H1 (cell line): ENCODE measurements at regions not wholly inside any gene's neighbourhood (a gene's known extent, or its start where the extent isn't known, plus 50 kb on each side); places are given as distances from the start of the nearest gene placed in this dataset.

ENCODE experiments used
- CTCF ChIA-PET: fragments of 300-600 bp; sonication (Branson Sonifier 250); formaldehyde crosslinking; loops from one replicate; lab custom pipeline; 2021; ENCODE audit not compliant: partially characterized antibody; lab: Charles Lee
- POLR2A ChIA-PET: fragments of 300-600 bp; sonication (Branson Sonifier 250); formaldehyde crosslinking; loops from one replicate; lab custom pipeline; 2021; ENCODE audit warnings: inconsistent platforms; ENCODE audit not compliant: partially characterized antibody; lab: Charles Lee
- DNase-seq, 2 experiments: peaks; one replicate each; pipeline versions ENCODE4 v3.0.0 to v3.0.0-alpha.2; 2010 to 2022; ENCODE audit warnings: low spot score in 2 of 2, low read depth in 1 of 2, mixed read lengths in 1 of 2
- FAIRE-seq: peaks from 2 replicates; lab custom pipeline; 2011; peaks lifted over from hg19 to GRCh38; lab: Jason Lieb, UNC
- H2AFZ ChIP-seq: 2 replicates; pipeline ENCODE4 v1.8.1; 2012; ENCODE audit warnings: low read length, inconsistent platforms
- H2AK5ac ChIP-seq: 2 replicates; pipeline ENCODE4 v1.6.1; 2013; ENCODE audit warnings: low read depth, low read length
- H2BK120ac ChIP-seq: replicated peaks from 2 replicates; pipeline ENCODE3; 2013; ENCODE audit warnings: low read depth, low read length, inconsistent platforms
- H2BK12ac ChIP-seq: 2 replicates; pipeline ENCODE4 v1.6.1; 2013; ENCODE audit warnings: low read depth, low read length
- H2BK15ac ChIP-seq: 2 replicates; pipeline ENCODE4 v1.6.1; 2013; ENCODE audit warnings: low read length
- H2BK20ac ChIP-seq: 2 replicates; pipeline ENCODE4 v1.6.1; 2013; ENCODE audit warnings: low read length
- H2BK5ac ChIP-seq: 2 replicates; pipeline ENCODE4 v1.6.1; 2013; ENCODE audit warnings: low read depth, low read length
- H3K14ac ChIP-seq: 2 replicates; pipeline ENCODE4 v1.6.1; 2013; ENCODE audit warnings: inconsistent platforms; ENCODE audit not compliant: insufficient read length
- H3K18ac ChIP-seq: 2 replicates; pipeline ENCODE4 v1.6.1; 2013; ENCODE audit warnings: low read length; ENCODE audit errors: extremely low read depth
- H3K23ac ChIP-seq: 2 replicates; pipeline ENCODE4 v1.6.1; 2013; ENCODE audit warnings: inconsistent platforms; ENCODE audit not compliant: insufficient read length
- H3K23me2 ChIP-seq: 2 replicates; pipeline ENCODE4 v1.6.1; 2013; ENCODE audit warnings: low read depth, low read length
- H3K27ac ChIP-seq: 2 replicates; pipeline ENCODE4 v1.6.1; 2011; ENCODE audit warnings: low read depth, low read length, inconsistent platforms
- H3K27me3 ChIP-seq, 4 experiments: replicated peaks in 1 of 4; 1 replicate in 1 of 4; 2 replicates in 3 of 4; pipeline versions ENCODE4 v1.6.1 to v1.8.1; 2011 to 2013; ENCODE audit warnings: low read length in 3 of 4, mild to moderate bottlenecking in 3 of 4, inconsistent platforms in 2 of 4, mixed read lengths in 2 of 4, moderate library complexity in 1 of 4; ENCODE audit not compliant: control insufficient read depth in 3 of 4, insufficient read depth in 3 of 4; ENCODE audit errors: extremely low read depth in 1 of 4
- H3K36me3 ChIP-seq, 4 experiments: 2 replicates each; pipeline versions ENCODE4 v1.6.1 to v1.8.1; 2011 to 2013; ENCODE audit warnings: mild to moderate bottlenecking in 4 of 4, low read length in 3 of 4, moderate library complexity in 2 of 4, control low read depth in 1 of 4, inconsistent platforms in 1 of 4; ENCODE audit not compliant: insufficient read depth in 4 of 4, control insufficient read depth in 2 of 4
- H3K4ac ChIP-seq: replicated peaks from 2 replicates; pipeline ENCODE3; 2013; ENCODE audit warnings: low read length, low read depth, mixed read lengths, inconsistent platforms; ENCODE audit not compliant: insufficient read length
- H3K4me1 ChIP-seq, 4 experiments: replicated peaks in 1 of 4; 1 replicate in 1 of 4; 2 replicates in 3 of 4; pipeline versions ENCODE4 v1.6.1 to v1.8.1; 2011 to 2013; ENCODE audit warnings: low read length in 3 of 4, inconsistent platforms in 2 of 4, mixed read lengths in 1 of 4; ENCODE audit not compliant: insufficient read depth in 4 of 4, control insufficient read depth in 3 of 4
- H3K4me2 ChIP-seq, 2 experiments: 2 replicates each; pipeline versions ENCODE4 v1.6.1 to v1.8.1; 2011 to 2013; ENCODE audit warnings: low read depth in 2 of 2, low read length in 2 of 2, control low read depth in 1 of 2, inconsistent platforms in 1 of 2, mild to moderate bottlenecking in 1 of 2; ENCODE audit not compliant: insufficient read depth in 1 of 2
- H3K4me3 ChIP-seq, 4 experiments: fragments of 200-600, 300-600 bp in 1 of 4; sonication (generic), shearing (Covaris generic), sonication (Bioruptor Twin) in 1 of 4; 2 replicates each; pipeline versions ENCODE4 v1.5.1 to v1.8.1; 2011 to 2016; ENCODE audit warnings: low read length in 4 of 4, low read depth in 3 of 4, control low read depth in 2 of 4, inconsistent platforms in 2 of 4, mild to moderate bottlenecking in 2 of 4, mixed read lengths in 1 of 4, moderate library complexity in 1 of 4; ENCODE audit not compliant: insufficient read depth in 2 of 4; ENCODE audit errors: extremely low read depth in 1 of 4
- H3K56ac ChIP-seq: replicated peaks from 2 replicates; pipeline ENCODE3; 2013; ENCODE audit warnings: low read depth, mild to moderate bottlenecking, mixed read lengths, low read length, inconsistent platforms; ENCODE audit not compliant: insufficient read length
- H3K79me1 ChIP-seq: 2 replicates; pipeline ENCODE4 v1.6.1; 2013; ENCODE audit warnings: low read depth, low read length, control low read depth
- H3K79me2 ChIP-seq, 2 experiments: 2 replicates each; pipeline versions ENCODE4 v1.6.1 to v1.8.1; 2012 to 2013; ENCODE audit warnings: low read length in 2 of 2, mild to moderate bottlenecking in 2 of 2, inconsistent platforms in 1 of 2; ENCODE audit not compliant: insufficient read depth in 2 of 2, control insufficient read depth in 1 of 2
- H3K9ac ChIP-seq, 4 experiments: replicated peaks in 1 of 4; 1 replicate in 1 of 4; 2 replicates in 3 of 4; pipeline versions ENCODE4 v1.6.1 to v1.8.1; 2011 to 2013; ENCODE audit warnings: low read depth in 3 of 4, low read length in 3 of 4, control low read depth in 2 of 4, mild to moderate bottlenecking in 2 of 4, moderate library complexity in 2 of 4, inconsistent platforms in 1 of 4; ENCODE audit errors: extremely low read depth in 1 of 4
- H3K9me3 ChIP-seq, 2 experiments: 2 replicates each; pipeline versions ENCODE4 v1.6.1 to v1.8.1; 2012 to 2013; ENCODE audit warnings: mild to moderate bottlenecking in 2 of 2, moderate library complexity in 2 of 2, control low read depth in 1 of 2, inconsistent platforms in 1 of 2, low read depth in 1 of 2, low read length in 1 of 2, mixed read lengths in 1 of 2; ENCODE audit not compliant: insufficient read depth in 2 of 2
- H4K20me1 ChIP-seq, 2 experiments: replicated peaks in 1 of 2; 2 replicates each; pipeline versions ENCODE3 to v1.8.1; 2011 to 2013; ENCODE audit warnings: inconsistent platforms in 2 of 2, low read length in 2 of 2, mild to moderate bottlenecking in 1 of 2; ENCODE audit not compliant: insufficient read depth in 2 of 2, control insufficient read depth in 1 of 2
- H4K5ac ChIP-seq: 2 replicates; pipeline ENCODE4 v1.6.1; 2013; ENCODE audit warnings: low read length, low read depth, mixed read lengths, inconsistent platforms; ENCODE audit not compliant: insufficient read length
- H4K8ac ChIP-seq: 2 replicates; pipeline ENCODE4 v1.8.0; 2013; ENCODE audit warnings: mild to moderate bottlenecking, moderate library complexity, low read length, inconsistent platforms; ENCODE audit not compliant: insufficient read depth; ENCODE audit errors: extremely low read depth
- H4K91ac ChIP-seq: replicated peaks from 2 replicates; pipeline ENCODE3; 2013; ENCODE audit warnings: low read length, mixed read lengths, inconsistent platforms; ENCODE audit not compliant: insufficient read length
- CTCF ChIP-seq, 3 experiments: IDR thresholded peaks; 1 replicate in 2 of 3; 2 replicates in 1 of 3; pipeline versions ENCODE4 v1.5.1 to v1.6.1; 2011; ENCODE audit warnings: low read length in 3 of 3, mild to moderate bottlenecking in 3 of 3, inconsistent platforms in 2 of 3, low read depth in 1 of 3, moderate library complexity in 1 of 3; ENCODE audit not compliant: insufficient read depth in 1 of 3; ENCODE audit errors: control extremely low read depth in 1 of 3
- KDM4A ChIP-seq: IDR thresholded peaks from one replicate; pipeline ENCODE4 v1.7.1; 2012; ENCODE audit warnings: low read depth, mild to moderate bottlenecking, moderate library complexity, low read length, inconsistent platforms; ENCODE audit not compliant: severe bottlenecking
- WGBS, 2 experiments: shearing (Covaris generic) in 1 of 2; methylation state at CpG; one replicate each; pipeline versions ENCODE4 v1.1.6 to v1.1.7; 2013 to 2015; ENCODE audit warnings: low lambda C conversion rate in 2 of 2, mixed read lengths in 2 of 2, inconsistent platforms in 1 of 2, low coverage in 1 of 2, missing lambda C conversion rate in 1 of 2; ENCODE audit not compliant: insufficient replicate concordance in 2 of 2, insufficient coverage in 1 of 2, insufficient read length in 1 of 2; ENCODE audit errors: extremely low coverage in 1 of 2, missing lambda C conversion rate in 1 of 2; 5-methylcytosine and 5-hydroxymethylcytosine counted together

DNA sequence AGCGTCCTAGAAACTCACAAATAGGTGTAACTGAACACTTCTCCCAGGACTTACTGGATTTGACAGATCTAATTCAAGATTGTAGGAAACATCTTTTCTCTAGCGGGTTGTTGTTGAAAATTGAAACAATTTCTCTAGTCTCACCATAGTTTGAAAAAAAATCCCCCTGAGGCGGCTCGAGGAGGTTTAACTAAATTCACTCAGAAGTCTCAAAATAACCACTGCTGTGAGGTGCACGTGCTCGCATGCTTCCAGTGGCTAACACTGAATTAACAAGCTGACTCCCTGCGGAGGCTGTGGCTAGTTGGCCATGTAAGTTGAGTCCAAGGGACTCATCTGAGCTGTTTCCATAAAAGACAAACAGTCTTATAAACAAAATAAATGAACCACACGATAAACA is 503.9 kb downstream of the OCA2 start:
- 0 out of 2 replicates have a peak, but pooled peaks cover 2% of the 10 kb centered on the region for H3K23me2 ChIP-seq
- no peak overlapping the region for H2BK12ac ChIP-seq
- H2AK5ac ChIP-seq: no peak overlapping the region
- no peak overlapping the region for H2AFZ ChIP-seq
- 0 out of 4 replicates have a peak, but pooled peaks cover 0 to 4% of the 10 kb centered on the region in 2 experiments for H3K9me3 ChIP-seq
- no peak overlapping the region for H4K8ac ChIP-seq
- no peak overlapping the region for H2BK20ac ChIP-seq
- no peak overlapping the region for H2BK15ac ChIP-seq
- H4K5ac ChIP-seq: no peak overlapping the region
- no peak overlapping the region for H3K18ac ChIP-seq
- H3K14ac ChIP-seq: no peak overlapping the region
- CTCF ChIA-PET: no interaction called here
- no peak overlapping the region for H3K56ac ChIP-seq
- no peaks in the 10 kb centered on the region for H3K36me3 ChIP-seq
- H2BK120ac ChIP-seq: no peak overlapping the region
- 84% methylated on average over 8 of the region's 8 CpGs; no CpG with 5 or more reads in 1 of the 2 experiments for WGBS, 2 experiments
- DNase-seq (no peak), FAIRE-seq (no peak)
- no peak overlapping the region for H3K27ac ChIP-seq
- H3K4me2 ChIP-seq: no peak overlapping the region
- no peak overlapping the region for H3K4ac ChIP-seq
- POLR2A ChIA-PET: no interaction called here
- H2BK5ac ChIP-seq: no peak overlapping the region
- no peak overlapping the region for H3K4me3 ChIP-seq
- H3K27me3 ChIP-seq: no peaks in the 10 kb centered on the region
- TF ChIP-seq KDM4A (no peak), CTCF (IDR thresholded peaks at IDR 0.05; ENCODE audit: control extremely low read depth in 1 of 3, insufficient read depth in 1 of 3, low read depth in 1 of 3, low read length in 3 of 3) (no peak)
- no peaks in the 10 kb centered on the region for H3K4me1 ChIP-seq
- no peak overlapping the region for H3K23ac ChIP-seq
- no peak overlapping the region for H4K91ac ChIP-seq
- no peak overlapping the region for H3K9ac ChIP-seq
- no peaks in the 10 kb centered on the region for H3K79me2 ChIP-seq
- no peaks in the 10 kb centered on the region for H3K79me1 ChIP-seq
- H4K20me1 ChIP-seq: no peaks in the 10 kb centered on the region
